Right atrium auricular region (tissue), 2 donors: ENCODE measurements at regions not wholly inside any gene's neighbourhood (a gene's known extent, or its start where the extent isn't known, plus 50 kb on each side); places are given as distances from the start of the nearest gene placed in this dataset.

ENCODE experiments used
- DNase-seq: peaks from one replicate; pipeline ENCODE4 v3.0.0-alpha.2; 2019; ENCODE audit warnings: low spot score
- H3K27ac ChIP-seq, 2 donors: fragments of 200-600 bp; sonication (generic); 1 replicate in 1 of 2; 2 replicates in 1 of 2; pipeline ENCODE4 v1.5.1; 2016 to 2019
- H3K27me3 ChIP-seq, 2 donors: fragments of 200-600 bp; sonication (generic); one replicate each; pipeline versions ENCODE4 v1.5.1 to v1.6.0; 2017 to 2019
- H3K36me3 ChIP-seq: fragments of 200-600 bp; sonication (generic); one replicate; pipeline ENCODE4 v1.5.1; 2016
- H3K4me1 ChIP-seq, 2 donors: fragments of 200-600 bp; sonication (generic); one replicate each; pipeline versions ENCODE4 v1.5.1 to v1.6.0; 2017 to 2019
- H3K4me3 ChIP-seq, 2 donors: fragments of 200-600 bp; sonication (generic); 1 replicate in 1 of 2; 2 replicates in 1 of 2; pipeline ENCODE4 v1.5.1; 2017 to 2019; ENCODE audit warnings: mild to moderate bottlenecking in 1 of 2, moderate library complexity in 1 of 2
- H3K9me3 ChIP-seq, 2 donors: fragments of 200-600 bp; sonication (generic); one replicate each; pipeline ENCODE4 v1.5.1; 2019
- CTCF ChIP-seq, 2 donors: fragments of 200-600 bp; sonication (generic); IDR thresholded peaks; one replicate each; pipeline ENCODE4 v1.5.1; 2019; ENCODE audit warnings: antibody characterized with exemption in 2 of 2

GRCh38 chr1:112284796-112285195 is 111.2 kb upstream of the CTTNBP2NL start:
- Histone ChIP-seq H3K36me3 (no peaks in the 10 kb centered on the region), H3K9me3 (no peaks in the 10 kb centered on the region), H3K27ac (no peak overlapping the region), H3K4me3 (no peak overlapping the region), H3K4me1 (no peaks in the 10 kb centered on the region), H3K27me3 (no peaks in the 10 kb centered on the region)
- no peak for TF ChIP-seq CTCF (IDR thresholded peaks at IDR 0.05)
- DNase-seq, result no peak

- Histone ChIP-seq H3K36me3 (no peaks in the 10 kb centered on the region), H3K4me1 (no peaks in the 10 kb centered on the region), H3K27me3 (no peaks in the 10 kb centered on the region), H3K4me3 (no peak overlapping the region), H3K9me3 (no peaks in the 10 kb centered on the region), H3K27ac (no peak overlapping the region)
- no peak for TF ChIP-seq CTCF (IDR thresholded peaks at IDR 0.05)
- DNase-seq, result no peak
Measured at GRCh38 chr1:112285316-112285715, 110.7 kb upstream of the CTTNBP2NL start.

GRCh38 chr1:112285746-112286145 is 110.3 kb upstream of the CTTNBP2NL start:
- H3K9me3 ChIP-seq, result no peaks in the 10 kb centered on the region
- no peaks in the 10 kb centered on the region for H3K36me3 ChIP-seq
- H3K27ac ChIP-seq, result no peak overlapping the region
- H3K4me3 ChIP-seq, result no peak overlapping the region
- DNase-seq, result no peak
- no peaks in the 10 kb centered on the region for H3K4me1 ChIP-seq
- no peak for TF ChIP-seq CTCF (IDR thresholded peaks at IDR 0.05)
- H3K27me3 ChIP-seq, result no peaks in the 10 kb centered on the region

GRCh38 chr1:112296908-112297307 is 99.1 kb upstream of the CTTNBP2NL start:
- Histone ChIP-seq H3K27ac (no peak overlapping the region), H3K9me3 (no peaks in the 10 kb centered on the region), H3K36me3 (no peaks in the 10 kb centered on the region), H3K4me1 (no peaks in the 10 kb centered on the region), H3K27me3 (no peaks in the 10 kb centered on the region), H3K4me3 (no peak overlapping the region)
- TF ChIP-seq CTCF (IDR thresholded peaks at IDR 0.05), result no peak
- DNase-seq, result no peak

- Histone ChIP-seq H3K9me3 (no peaks in the 10 kb centered on the region), H3K27ac (no peak overlapping the region), H3K36me3 (no peaks in the 10 kb centered on the region), H3K27me3 (no peaks in the 10 kb centered on the region), H3K4me1 (no peaks in the 10 kb centered on the region), H3K4me3 (no peak overlapping the region)
- TF ChIP-seq CTCF (IDR thresholded peaks at IDR 0.05), result no peak
- DNase-seq, result no peak
Measured at GRCh38 chr1:112297536-112297935, 98.5 kb upstream of the CTTNBP2NL start.

- DNase-seq, result no peak
- no peaks in the 10 kb centered on the region for H3K36me3 ChIP-seq
- no peaks in the 10 kb centered on the region for H3K9me3 ChIP-seq
- no peak overlapping the region for H3K4me3 ChIP-seq
- no peaks in the 10 kb centered on the region for H3K4me1 ChIP-seq
- H3K27me3 ChIP-seq, result no peaks in the 10 kb centered on the region
- TF ChIP-seq CTCF (IDR thresholded peaks at IDR 0.05), result peak in 1 of 2 donors; percentile 39
- H3K27ac ChIP-seq, result no peak overlapping the region
Measured at GRCh38 chr1:112298558-112298957, 97.5 kb upstream of the CTTNBP2NL start.
